ENCODE measurements at regions not wholly inside any gene's neighbourhood (a gene's known extent, or its start where the extent isn't known, plus 50 kb on each side); places are given as distances from the start of the nearest gene placed in this dataset.

- TF ChIP-seq CTCF (IDR thresholded peaks at IDR 0.05) (no peak), POLR2AphosphoS5 (IDR thresholded peaks at IDR 0.05; ENCODE audit: low read depth, low read length) (no peak), REST (IDR thresholded peaks at IDR 0.05; ENCODE audit: insufficient read depth in 1 of 2, low read depth in 2 of 2, low read length in 1 of 2) (no peak)
Observed at GRCh38 chr5:98679963-98680362, 93.5 kb upstream of the RGMB start.
